Renal pelvis (tissue), 1 donor: ENCODE measurements at regions not wholly inside any gene's neighbourhood (a gene's known extent, or its start where the extent isn't known, plus 50 kb on each side); places are given as distances from the start of the nearest gene placed in this dataset.
"Not testable (repeated sequence)": the region's sequence is repeated elsewhere in the genome, so short reads cannot be mapped to it uniquely, and the experiment has no call there.

Experiments used
- DNase-seq: peaks from one replicate; pipeline ENCODE4 v3.0.0-alpha.2; 2013

- no peak for DNase-seq
Measured at GRCh38 chr20:39775110-39775509, 813.0 kb downstream of the DHX35 start.

GRCh38 chr20:39773380-39774000, 811.3 kb downstream of the DHX35 start:
- no peak for DNase-seq

- DNase-seq = no peak
Measured at GRCh38 chr20:39767352-39767751, 805.2 kb downstream of the DHX35 start.

- no peak for DNase-seq
Measured at GRCh38 chr20:39766333-39766732, 804.2 kb downstream of the DHX35 start.

GRCh38 chr20:39762716-39763115, 800.6 kb downstream of the DHX35 start:
- DNase-seq = no peak

DNA sequence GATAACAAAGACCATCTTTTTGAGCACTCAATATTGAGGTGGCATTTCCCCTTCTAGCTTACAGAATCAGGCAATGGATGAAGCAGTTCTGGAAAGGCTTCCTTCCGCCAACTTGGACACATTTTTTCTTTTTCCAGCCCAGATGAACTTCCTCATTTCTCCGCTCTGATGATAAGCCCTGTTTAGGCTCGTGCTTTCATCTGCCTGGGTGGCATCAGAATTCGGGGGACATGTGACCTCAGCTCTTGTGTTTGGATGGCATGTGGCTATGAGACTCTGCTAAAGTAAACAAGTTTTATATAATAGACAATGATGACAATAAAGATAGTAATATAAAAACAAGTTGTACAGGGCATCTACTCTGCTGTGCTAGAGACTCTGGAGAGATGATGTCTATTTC, 796.7 kb downstream of the DHX35 start:
- DNase-seq = no peak

- DNase-seq = no peak
Measured at GRCh38 chr20:39756828-39757227, 794.7 kb downstream of the DHX35 start.

- no peak for DNase-seq
Measured at GRCh38 chr20:39756369-39756768, 794.2 kb downstream of the DHX35 start.

DNA sequence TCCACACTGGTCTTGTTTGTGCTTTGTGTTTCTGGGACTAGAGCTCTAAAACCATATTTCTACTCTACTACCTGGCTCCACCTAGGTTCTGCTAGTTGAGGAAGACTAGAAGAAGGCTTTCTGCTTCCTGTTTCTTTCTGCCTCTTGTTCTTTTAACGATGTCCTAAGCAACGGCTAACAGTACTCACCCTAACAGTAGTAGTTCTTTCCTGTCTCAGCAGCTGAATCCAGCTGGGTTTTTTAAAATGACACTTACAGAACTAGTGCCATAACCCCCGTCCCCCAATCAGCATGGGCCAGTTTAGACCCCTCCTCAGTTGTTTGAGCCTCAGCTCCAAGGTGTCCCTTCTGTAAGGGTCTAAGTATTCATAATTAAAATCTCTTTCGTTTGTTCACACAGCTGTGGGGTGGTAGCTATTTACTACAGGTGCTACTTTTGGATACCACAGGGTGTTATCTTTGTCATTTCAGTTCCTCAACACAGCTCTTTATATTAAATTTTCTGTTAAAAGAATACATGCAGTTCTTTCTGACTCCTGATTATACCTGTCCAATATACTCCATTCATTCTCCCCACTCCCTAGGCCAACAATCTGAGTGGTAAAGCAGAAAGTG, 790.2 kb downstream of the DHX35 start:
- no peak for DNase-seq

DNA sequence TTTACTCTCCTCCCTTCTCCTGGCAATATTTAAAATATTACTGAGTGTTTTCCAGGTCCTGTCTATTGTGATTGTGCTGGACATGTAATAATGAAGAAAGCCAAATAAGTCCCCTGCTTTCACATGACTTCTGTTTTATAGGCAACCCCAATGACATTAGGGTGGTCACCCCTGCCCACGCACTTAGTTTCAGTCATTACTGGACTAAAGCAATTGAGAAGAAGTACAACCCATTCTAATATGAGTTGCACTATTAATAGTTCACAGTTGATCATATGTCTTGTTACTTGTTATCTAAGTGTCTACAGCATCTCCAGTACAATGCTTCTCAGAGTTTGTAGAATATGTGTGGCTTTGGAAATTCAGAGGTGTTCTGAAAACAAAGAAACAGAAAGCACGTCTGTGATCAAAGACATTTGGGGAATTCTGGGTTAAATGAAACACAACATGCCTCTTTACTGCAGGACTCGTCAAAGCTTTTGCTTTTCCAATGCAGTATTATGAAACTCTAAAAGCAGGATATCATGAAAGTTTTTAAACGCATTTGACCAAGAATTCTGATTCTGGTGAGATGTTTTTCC, 789.5 kb downstream of the DHX35 start:
- DNase-seq = no peak

DNA sequence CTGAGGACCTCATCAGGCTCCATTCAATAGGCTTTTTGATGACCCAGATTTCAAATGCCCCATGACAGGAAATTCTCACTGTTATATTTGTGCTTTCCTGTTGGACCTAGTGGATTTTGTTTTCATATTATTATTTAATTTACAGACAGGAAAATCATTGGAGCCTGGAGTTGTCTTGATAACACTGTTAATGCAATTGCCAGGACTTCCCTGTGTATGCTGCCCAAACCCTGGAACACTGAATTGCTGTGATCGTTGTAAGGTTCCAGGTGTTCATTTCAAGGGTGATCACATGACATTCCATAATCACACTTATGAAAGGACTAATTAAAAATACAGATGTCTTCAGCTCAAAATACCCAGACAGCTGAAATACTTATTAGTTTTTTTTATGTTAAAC, 783.2 kb downstream of the DHX35 start:
- DNase-seq = no peak

DNA sequence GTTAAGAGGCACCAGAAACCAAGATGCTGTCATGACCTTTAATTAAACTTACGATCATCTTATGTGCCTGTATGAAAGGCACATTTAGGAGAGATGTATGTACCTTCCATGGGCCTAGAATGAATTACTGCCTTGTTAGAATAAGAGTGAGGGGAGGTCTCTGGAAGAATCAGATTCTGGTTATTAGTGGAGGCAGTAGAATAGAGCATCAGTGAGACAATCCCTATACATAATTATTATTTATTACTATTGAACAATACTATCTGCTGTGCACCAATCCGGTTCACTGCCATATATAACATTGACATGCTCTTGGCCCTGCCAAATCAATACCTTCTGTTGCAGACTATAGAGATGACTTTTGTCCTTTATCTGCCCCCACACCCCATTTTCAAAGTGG, 776.5 kb downstream of the DHX35 start:
- no peak for DNase-seq

DNA sequence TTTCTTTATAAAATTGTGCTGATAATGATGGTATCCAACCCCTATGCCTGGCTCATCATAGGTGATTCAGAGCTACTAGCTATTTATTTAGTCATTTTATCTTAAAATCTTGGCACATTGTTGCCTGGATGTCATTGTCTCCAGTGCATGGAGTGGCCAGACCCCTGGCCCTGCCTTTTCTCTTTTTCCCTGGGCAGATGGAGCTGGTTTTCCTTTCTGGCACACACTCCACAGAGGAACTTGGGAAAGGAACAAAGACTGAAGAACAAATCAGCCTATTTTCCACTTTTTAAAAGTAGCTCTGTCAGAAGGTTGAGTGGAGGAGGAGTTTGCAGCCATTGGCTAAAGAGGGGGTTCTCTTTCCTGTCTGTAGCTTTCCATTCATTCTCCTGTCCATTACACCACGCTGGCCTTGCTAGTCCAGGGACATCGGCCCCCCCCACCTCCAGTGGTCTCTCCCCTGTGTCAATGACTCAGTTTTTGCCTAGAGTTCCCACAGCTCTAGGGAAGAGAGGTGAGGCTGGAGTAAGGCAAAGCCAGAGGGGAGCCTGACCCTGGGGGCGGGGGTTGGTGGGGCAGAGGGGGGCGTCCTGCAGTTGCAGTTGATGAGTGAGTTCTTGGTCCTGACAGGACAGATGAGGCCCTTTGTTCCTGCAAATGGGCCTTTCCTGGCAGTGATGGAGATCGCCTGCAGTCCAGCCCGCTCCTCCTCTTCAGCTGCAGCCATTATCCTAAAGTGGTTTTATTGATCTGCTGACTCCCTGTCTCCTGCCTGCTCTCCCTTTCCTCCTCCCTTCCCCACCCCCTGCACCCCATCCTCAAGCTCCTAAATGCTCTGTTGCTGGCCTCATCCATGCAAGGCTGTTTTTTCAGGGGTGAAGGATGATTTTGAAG, 774.5 kb downstream of the DHX35 start:
- no peak for DNase-seq

GRCh38 chr20:39725513-39725912, 763.4 kb downstream of the DHX35 start:
- not testable (repeated sequence) for DNase-seq

DNA sequence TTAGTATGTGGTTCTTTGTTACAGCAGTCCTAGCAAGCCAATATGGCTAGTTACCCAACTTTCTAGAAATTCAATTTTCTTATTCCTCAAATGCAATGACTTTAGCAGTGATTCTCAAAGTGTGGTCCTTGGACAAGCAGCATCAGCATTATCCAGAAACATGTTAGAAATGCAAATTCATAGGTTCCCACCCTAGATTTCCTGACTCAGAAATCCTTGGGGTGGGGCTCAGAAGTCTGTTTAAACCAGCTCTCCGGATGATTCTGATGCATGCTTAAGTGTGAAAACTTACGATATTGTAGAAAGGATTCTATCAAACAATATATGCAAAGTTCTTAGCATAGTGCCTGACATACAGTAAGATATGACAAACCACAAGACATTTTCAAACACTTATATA, 757.1 kb downstream of the DHX35 start:
- no peak for DNase-seq

- peak; percentile 26 for DNase-seq
Measured at GRCh38 chr20:39717936-39718335, 755.8 kb downstream of the DHX35 start.

DNA sequence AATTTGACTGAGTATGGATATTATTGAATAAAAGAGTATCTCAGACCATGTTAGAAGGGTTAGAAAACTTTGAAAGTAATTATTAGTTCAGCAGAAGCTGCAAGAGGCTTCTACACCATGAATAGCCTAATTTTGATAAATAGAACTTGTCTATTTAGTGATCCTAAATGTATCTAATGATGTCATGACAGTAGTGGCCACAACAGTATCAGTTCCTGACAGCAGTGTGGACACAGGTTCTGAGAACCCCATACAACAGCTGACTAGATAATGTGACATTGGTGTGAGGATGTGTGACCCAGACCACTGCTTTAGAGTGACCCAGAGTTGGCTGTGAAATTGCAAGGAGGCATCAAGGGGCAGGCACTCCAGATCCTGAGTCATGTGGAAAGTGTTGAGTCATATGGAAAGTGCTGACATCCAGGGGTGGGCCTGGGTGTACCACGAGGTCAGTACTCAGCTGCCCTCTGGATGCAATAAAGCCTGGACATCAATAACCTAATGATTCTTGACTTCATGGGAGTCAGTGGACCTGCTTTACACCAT, 754.7 kb downstream of the DHX35 start:
- DNase-seq = no peak

- DNase-seq = no peak
Measured at GRCh38 chr20:39713076-39713840, 751.1 kb downstream of the DHX35 start.

- no peak for DNase-seq
Measured at GRCh38 chr20:39706184-39706663, 744.1 kb downstream of the DHX35 start.

DNA sequence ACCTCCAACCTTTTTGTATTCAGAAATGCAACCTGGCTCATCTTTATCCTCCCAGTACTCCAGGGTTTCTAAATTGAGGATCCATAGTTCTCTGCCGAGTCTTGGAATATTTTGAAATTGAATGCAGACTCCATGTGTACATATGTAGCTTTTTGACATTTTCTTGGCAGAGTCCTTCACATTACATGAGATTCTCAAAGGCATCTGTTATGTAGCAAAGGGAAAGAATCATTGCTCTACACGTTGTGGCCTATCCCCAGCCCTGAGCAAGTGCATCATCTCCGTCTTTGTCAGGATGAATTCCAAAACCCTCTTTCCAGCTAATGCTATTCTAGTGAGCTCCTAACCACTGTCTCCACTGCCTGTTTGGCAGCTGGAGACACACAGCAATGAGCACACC, 742.9 kb downstream of the DHX35 start:
- no peak for DNase-seq

DNA sequence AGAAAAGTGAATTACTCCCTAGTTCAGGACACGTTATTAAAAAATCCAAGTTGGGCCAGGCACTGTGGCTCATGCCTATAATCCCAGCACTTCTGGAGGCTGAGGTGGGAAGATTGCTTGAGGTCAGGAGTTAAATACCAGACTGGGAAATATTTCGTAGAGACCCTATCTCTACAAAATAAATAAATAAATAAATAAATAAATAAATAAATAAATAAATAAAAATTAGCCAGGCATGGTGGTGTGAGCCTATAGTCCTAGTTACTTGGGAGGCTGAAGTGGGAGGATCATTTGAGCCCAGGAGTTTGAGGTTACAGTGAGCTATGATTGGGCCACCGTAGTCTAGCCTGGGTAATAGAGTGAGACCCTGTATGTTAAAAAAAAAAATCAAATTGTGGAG, 741.2 kb downstream of the DHX35 start:
- DNase-seq = not testable (repeated sequence)
